GM23338 (cell line): ENCODE measurements at regions not wholly inside any gene's neighbourhood (a gene's known extent, or its start where the extent isn't known, plus 50 kb on each side); places are given as distances from the start of the nearest gene placed in this dataset.

Source experiments
- ATAC-seq: fragments of 200-7000 bp; cut with Tn5 transposase; 3 replicates; pipeline ENCODE4 v1.9.1; 2020
- DNase-seq: peaks from one replicate; pipeline ENCODE4 v3.0.0-alpha.2; 2015; ENCODE audit warnings: low spot score
- H2AFZ ChIP-seq: fragments of 200-600 bp; sonication (generic); 2 replicates; pipeline ENCODE4 v1.8.0; 2016; ENCODE audit warnings: antibody characterized with exemption, mild to moderate bottlenecking, moderate library complexity
- H3F3A ChIP-seq: fragments of 200-600 bp; sonication (generic); replicated peaks from 2 replicates; pipeline ENCODE4 v1.8.0; 2017; ENCODE audit warnings: antibody characterized with exemption, mixed run types, low read depth
- H3K27ac ChIP-seq: fragments of 200-600 bp; sonication (generic); 2 replicates; pipeline ENCODE4 v1.6.1; 2016; ENCODE audit warnings: low read depth
- H3K27me3 ChIP-seq: fragments of 200-600 bp; sonication (generic); 2 replicates; pipeline ENCODE4 v1.8.0; 2016; ENCODE audit warnings: mild to moderate bottlenecking, mixed run types, moderate library complexity; ENCODE audit not compliant: insufficient read depth
- H3K36me3 ChIP-seq: fragments of 200-600 bp; sonication (generic); 2 replicates; pipeline ENCODE4 v1.8.0; 2016; ENCODE audit warnings: mild to moderate bottlenecking; ENCODE audit not compliant: insufficient read depth
- H3K4me1 ChIP-seq: fragments of 200-600 bp; sonication (generic); 2 replicates; pipeline ENCODE4 v1.8.0; 2016; ENCODE audit warnings: mild to moderate bottlenecking, moderate library complexity; ENCODE audit not compliant: insufficient read depth
- H3K4me2 ChIP-seq: fragments of 200-600 bp; sonication (generic); 2 replicates; pipeline ENCODE4 v1.7.1; 2017; ENCODE audit warnings: mixed run types
- H3K4me3 ChIP-seq: fragments of 200-600 bp; sonication (generic); 2 replicates; pipeline ENCODE4 v1.6.1; 2016; ENCODE audit warnings: mixed run types
- H3K79me2 ChIP-seq: fragments of 200-600 bp; sonication (generic); replicated peaks from 2 replicates; pipeline ENCODE4 v1.8.0; 2017; ENCODE audit warnings: mild to moderate bottlenecking; ENCODE audit not compliant: insufficient read depth
- H3K9me2 ChIP-seq: fragments of 200-600 bp; sonication (generic); 2 replicates; pipeline ENCODE4 v1.8.0; 2017; ENCODE audit not compliant: insufficient read depth
- H4K20me1 ChIP-seq: fragments of 200-600 bp; sonication (generic); replicated peaks from 2 replicates; pipeline ENCODE4 v1.8.0; 2017; ENCODE audit warnings: mild to moderate bottlenecking; ENCODE audit not compliant: insufficient read depth
- H3K27ac Mint-ChIP-seq: 2 replicates; pipeline ENCODE4 v1.8.0; 2020; ENCODE audit warnings: inconsistent platforms, mild to moderate bottlenecking, moderate library complexity, mixed read lengths
- H3K27me3 Mint-ChIP-seq: 3 replicates; pipeline ENCODE4 v1.8.0; 2022; ENCODE audit warnings: low read depth, mild to moderate bottlenecking, moderate library complexity, mixed read lengths, inconsistent platforms; ENCODE audit not compliant: insufficient read depth, poor library complexity
- H3K36me3 Mint-ChIP-seq: 3 replicates; pipeline ENCODE4 v1.8.0; 2021; ENCODE audit warnings: low read depth, mild to moderate bottlenecking, inconsistent platforms, moderate library complexity, mixed read lengths
- H3K4me1 Mint-ChIP-seq: 3 replicates; pipeline ENCODE4 v1.8.0; 2020; ENCODE audit warnings: mild to moderate bottlenecking, inconsistent platforms, mixed read lengths
- H3K4me3 Mint-ChIP-seq: 3 replicates; pipeline ENCODE4 v1.8.0; 2021; ENCODE audit warnings: moderate library complexity, mild to moderate bottlenecking, inconsistent platforms, mixed read lengths
- H3K9me3 Mint-ChIP-seq: 3 replicates; pipeline ENCODE4 v1.8.0; 2020; ENCODE audit warnings: moderate library complexity, mild to moderate bottlenecking, inconsistent platforms, mixed read lengths
- EZH2 ChIP-seq: fragments of 200-600 bp; sonication (generic); IDR thresholded peaks from one replicate; pipeline ENCODE4 v1.8.0; 2017; ENCODE audit warnings: antibody characterized with exemption, mild to moderate bottlenecking, low read depth; ENCODE audit not compliant: unreplicated experiment
- JUNB ChIP-seq: IDR thresholded peaks from one replicate; pipeline ENCODE4 v1.6.1; 2016; ENCODE audit warnings: antibody characterized with exemption; ENCODE audit not compliant: unreplicated experiment
- POLR2AphosphoS5 ChIP-seq: IDR thresholded peaks from 2 replicates; pipeline ENCODE4 v1.6.1; 2016; ENCODE audit warnings: antibody characterized with exemption, low read depth
- STAT1 ChIP-seq: IDR thresholded peaks from one replicate; pipeline ENCODE4 v1.6.1; 2016; ENCODE audit warnings: antibody characterized with exemption; ENCODE audit not compliant: unreplicated experiment
- ZNF114 ChIP-seq: fragments of 250-450 bp; sonication (Bioruptor Pico); IDR thresholded peaks from 2 replicates; pipeline ENCODE4 v1.5.0; 2020; ENCODE audit warnings: mild to moderate bottlenecking, moderate library complexity
- ZNF331 ChIP-seq: fragments of 250-450 bp; sonication (Bioruptor Pico); IDR thresholded peaks from 2 replicates; pipeline ENCODE4 v1.5.0; 2020; ENCODE audit warnings: low read depth, mild to moderate bottlenecking, moderate library complexity
- TF ChIP-seq, protein P1 (sequence below): IDR thresholded peaks from 2 replicates; pipeline ENCODE4 v1.6.1; 2016; ENCODE audit warnings: antibody characterized with exemption
- TF ChIP-seq, protein P2 (sequence below): IDR thresholded peaks from one replicate; pipeline ENCODE4 v1.6.1; 2018; ENCODE audit warnings: antibody characterized with exemption; ENCODE audit not compliant: unreplicated experiment
- TF ChIP-seq, protein P3 (sequence below), 2 experiments: fragments of 200-600 bp in 1 of 2; sonication (generic) in 1 of 2; conservative IDR thresholded peaks; 2 replicates each; pipeline versions ENCODE4 v1.5.1 to v1.6.1; 2016 to 2017; ENCODE audit warnings: antibody characterized with exemption in 2 of 2, low read depth in 2 of 2, mild to moderate bottlenecking in 2 of 2, moderate library complexity in 1 of 2

GRCh38 chr10:52566471-52567246 lies 205.9 kb downstream of the MBL2 start:
- Histone ChIP-seq H3F3A (no peaks in the 10 kb centered on the region), H3K27me3 (no peaks in the 10 kb centered on the region), H3K9me2 (no peaks in the 10 kb centered on the region), H3K4me1 (no peaks in the 10 kb centered on the region), H3K27ac (no peak overlapping the region), H2AFZ (no peak overlapping the region), H4K20me1 (no peaks in the 10 kb centered on the region), H3K4me3 (no peak overlapping the region), H3K79me2 (no peaks in the 10 kb centered on the region), H3K36me3 (no peaks in the 10 kb centered on the region), H3K4me2 (no peak overlapping the region)
- no peak overlapping the region for H3K27ac Mint-ChIP-seq
- peaks cover 2% of the 10 kb centered on the region for H3K27me3 Mint-ChIP-seq
- DNase-seq (peak; percentile 73), ATAC-seq (no peak)
- H3K4me1 Mint-ChIP-seq = no peaks in the 10 kb centered on the region
- H3K36me3 Mint-ChIP-seq = no peaks in the 10 kb centered on the region
- H3K4me3 Mint-ChIP-seq = no peak overlapping the region
- TF ChIP-seq JUNB (no peak), ZNF114 (CRISPR knock-in tag) (no peak), ZNF331 (CRISPR knock-in tag) (no peak), EZH2 (no peak), POLR2AphosphoS5 (no peak)
- TF ChIP-seq, protein P1, sequence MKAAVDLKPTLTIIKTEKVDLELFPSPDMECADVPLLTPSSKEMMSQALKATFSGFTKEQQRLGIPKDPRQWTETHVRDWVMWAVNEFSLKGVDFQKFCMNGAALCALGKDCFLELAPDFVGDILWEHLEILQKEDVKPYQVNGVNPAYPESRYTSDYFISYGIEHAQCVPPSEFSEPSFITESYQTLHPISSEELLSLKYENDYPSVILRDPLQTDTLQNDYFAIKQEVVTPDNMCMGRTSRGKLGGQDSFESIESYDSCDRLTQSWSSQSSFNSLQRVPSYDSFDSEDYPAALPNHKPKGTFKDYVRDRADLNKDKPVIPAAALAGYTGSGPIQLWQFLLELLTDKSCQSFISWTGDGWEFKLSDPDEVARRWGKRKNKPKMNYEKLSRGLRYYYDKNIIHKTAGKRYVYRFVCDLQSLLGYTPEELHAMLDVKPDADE = no peak
- TF ChIP-seq, protein P2, sequence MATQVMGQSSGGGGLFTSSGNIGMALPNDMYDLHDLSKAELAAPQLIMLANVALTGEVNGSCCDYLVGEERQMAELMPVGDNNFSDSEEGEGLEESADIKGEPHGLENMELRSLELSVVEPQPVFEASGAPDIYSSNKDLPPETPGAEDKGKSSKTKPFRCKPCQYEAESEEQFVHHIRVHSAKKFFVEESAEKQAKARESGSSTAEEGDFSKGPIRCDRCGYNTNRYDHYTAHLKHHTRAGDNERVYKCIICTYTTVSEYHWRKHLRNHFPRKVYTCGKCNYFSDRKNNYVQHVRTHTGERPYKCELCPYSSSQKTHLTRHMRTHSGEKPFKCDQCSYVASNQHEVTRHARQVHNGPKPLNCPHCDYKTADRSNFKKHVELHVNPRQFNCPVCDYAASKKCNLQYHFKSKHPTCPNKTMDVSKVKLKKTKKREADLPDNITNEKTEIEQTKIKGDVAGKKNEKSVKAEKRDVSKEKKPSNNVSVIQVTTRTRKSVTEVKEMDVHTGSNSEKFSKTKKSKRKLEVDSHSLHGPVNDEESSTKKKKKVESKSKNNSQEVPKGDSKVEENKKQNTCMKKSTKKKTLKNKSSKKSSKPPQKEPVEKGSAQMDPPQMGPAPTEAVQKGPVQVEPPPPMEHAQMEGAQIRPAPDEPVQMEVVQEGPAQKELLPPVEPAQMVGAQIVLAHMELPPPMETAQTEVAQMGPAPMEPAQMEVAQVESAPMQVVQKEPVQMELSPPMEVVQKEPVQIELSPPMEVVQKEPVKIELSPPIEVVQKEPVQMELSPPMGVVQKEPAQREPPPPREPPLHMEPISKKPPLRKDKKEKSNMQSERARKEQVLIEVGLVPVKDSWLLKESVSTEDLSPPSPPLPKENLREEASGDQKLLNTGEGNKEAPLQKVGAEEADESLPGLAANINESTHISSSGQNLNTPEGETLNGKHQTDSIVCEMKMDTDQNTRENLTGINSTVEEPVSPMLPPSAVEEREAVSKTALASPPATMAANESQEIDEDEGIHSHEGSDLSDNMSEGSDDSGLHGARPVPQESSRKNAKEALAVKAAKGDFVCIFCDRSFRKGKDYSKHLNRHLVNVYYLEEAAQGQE = no peak
- TF ChIP-seq, protein P3, sequence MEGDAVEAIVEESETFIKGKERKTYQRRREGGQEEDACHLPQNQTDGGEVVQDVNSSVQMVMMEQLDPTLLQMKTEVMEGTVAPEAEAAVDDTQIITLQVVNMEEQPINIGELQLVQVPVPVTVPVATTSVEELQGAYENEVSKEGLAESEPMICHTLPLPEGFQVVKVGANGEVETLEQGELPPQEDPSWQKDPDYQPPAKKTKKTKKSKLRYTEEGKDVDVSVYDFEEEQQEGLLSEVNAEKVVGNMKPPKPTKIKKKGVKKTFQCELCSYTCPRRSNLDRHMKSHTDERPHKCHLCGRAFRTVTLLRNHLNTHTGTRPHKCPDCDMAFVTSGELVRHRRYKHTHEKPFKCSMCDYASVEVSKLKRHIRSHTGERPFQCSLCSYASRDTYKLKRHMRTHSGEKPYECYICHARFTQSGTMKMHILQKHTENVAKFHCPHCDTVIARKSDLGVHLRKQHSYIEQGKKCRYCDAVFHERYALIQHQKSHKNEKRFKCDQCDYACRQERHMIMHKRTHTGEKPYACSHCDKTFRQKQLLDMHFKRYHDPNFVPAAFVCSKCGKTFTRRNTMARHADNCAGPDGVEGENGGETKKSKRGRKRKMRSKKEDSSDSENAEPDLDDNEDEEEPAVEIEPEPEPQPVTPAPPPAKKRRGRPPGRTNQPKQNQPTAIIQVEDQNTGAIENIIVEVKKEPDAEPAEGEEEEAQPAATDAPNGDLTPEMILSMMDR (conservative IDR thresholded peaks at IDR 0.05; ENCODE audit: low read depth in 2 of 2) = peak; percentile 53 to 78; a peak in 3 of 4 replicates
- no peaks in the 10 kb centered on the region for H3K9me3 Mint-ChIP-seq

GRCh38 chr10:52567247-52567580 lies 205.4 kb downstream of the MBL2 start:
- Histone ChIP-seq H3F3A (no peaks in the 10 kb centered on the region), H4K20me1 (no peaks in the 10 kb centered on the region), H3K4me3 (no peak overlapping the region), H3K36me3 (no peaks in the 10 kb centered on the region), H3K79me2 (no peaks in the 10 kb centered on the region), H3K9me2 (no peaks in the 10 kb centered on the region), H3K27me3 (no peaks in the 10 kb centered on the region), H3K27ac (no peak overlapping the region), H3K4me1 (no peaks in the 10 kb centered on the region), H2AFZ (no peak overlapping the region), H3K4me2 (no peak overlapping the region)
- Mint-ChIP-seq H3K4me1 (no peaks in the 10 kb centered on the region), H3K9me3 (no peaks in the 10 kb centered on the region), H3K27me3 (peaks cover 2% of the 10 kb centered on the region), H3K4me3 (no peak overlapping the region), H3K36me3 (no peaks in the 10 kb centered on the region), H3K27ac (no peak overlapping the region)
- no peak for DNase-seq
- no peak for ATAC-seq
- TF ChIP-seq, protein P2 = no peak
- TF ChIP-seq POLR2AphosphoS5 (no peak), JUNB (no peak), STAT1 (no peak)
